IMR-90 (cell line): ENCODE measurements at regions not wholly inside any gene's neighbourhood (a gene's known extent, or its start where the extent isn't known, plus 50 kb on each side); places are given as distances from the start of the nearest gene placed in this dataset.

Source experiments
- ATAC-seq: fragments of 200-7000 bp; cut with Tn5 transposase; 2 replicates; pipeline ENCODE4 v1.9.1; 2020; ENCODE audit warnings: low read depth, mild to moderate bottlenecking, moderate library complexity
- BruUV-seq: library from RNA; stranded (reverse); fragments of 400-500 nt; replicated peaks from 2 replicates; lab custom pipeline; 2021; lab: Mats Ljungman, UMichigan
- CTCF ChIA-PET: fragments of 300-600 bp; formaldehyde crosslinking; extraction: SDS; loops from one replicate; lab custom pipeline; 2021; ENCODE audit warnings: antibody characterized with exemption; lab: Yijun Ruan, JAX
- POLR2A ChIA-PET: fragments of 300-600 bp; sonication (Branson Sonifier 250); formaldehyde crosslinking; loops from one replicate; lab custom pipeline; 2022; ENCODE audit warnings: antibody characterized with exemption; ENCODE audit not compliant: unreplicated experiment; lab: Charles Lee
- DNase-seq: peaks from one replicate; pipeline ENCODE4 v3.0.0; 2013
- H2AFZ ChIP-seq: replicated peaks from 2 replicates; pipeline ENCODE3; 2013; ENCODE audit warnings: low read length, mild to moderate bottlenecking; ENCODE audit not compliant: poor library complexity
- H2AK5ac ChIP-seq: 2 replicates; pipeline ENCODE4 v1.6.1; 2013; ENCODE audit warnings: low read depth, low read length, inconsistent platforms
- H2AK9ac ChIP-seq: replicated peaks from 2 replicates; pipeline ENCODE3; 2013; ENCODE audit warnings: mild to moderate bottlenecking, low read depth, low read length, moderate library complexity; ENCODE audit not compliant: poor library complexity
- H2BK120ac ChIP-seq: 2 replicates; pipeline ENCODE4 v1.6.1; 2013; ENCODE audit warnings: low read depth, low read length, inconsistent platforms
- H2BK15ac ChIP-seq: 3 replicates; pipeline ENCODE4 v1.6.1; 2013; ENCODE audit warnings: low read depth, low read length, inconsistent platforms
- H2BK20ac ChIP-seq: 2 replicates; pipeline ENCODE4 v1.6.1; 2013; ENCODE audit warnings: low read depth, mild to moderate bottlenecking, inconsistent platforms, low read length, moderate library complexity
- H2BK5ac ChIP-seq: 2 replicates; pipeline ENCODE4 v1.6.1; 2013; ENCODE audit warnings: mild to moderate bottlenecking, low read depth, low read length, inconsistent platforms; ENCODE audit not compliant: poor library complexity, severe bottlenecking
- H3K14ac ChIP-seq: replicated peaks from 2 replicates; pipeline ENCODE4 v1.6.1; 2013; ENCODE audit warnings: low read depth, low read length, inconsistent platforms
- H3K18ac ChIP-seq: 2 replicates; pipeline ENCODE4 v1.6.1; 2013; ENCODE audit warnings: low read depth, low read length, control low read depth
- H3K23ac ChIP-seq: 2 replicates; pipeline ENCODE4 v1.6.1; 2013; ENCODE audit warnings: low read depth, low read length, inconsistent platforms
- H3K27ac ChIP-seq: 2 replicates; pipeline ENCODE4 v1.5.1; 2013; ENCODE audit warnings: mild to moderate bottlenecking, control low read depth, low read length; ENCODE audit not compliant: insufficient read depth
- H3K27me3 ChIP-seq: 2 replicates; pipeline ENCODE4 v1.6.1; 2013; ENCODE audit warnings: low read length; ENCODE audit not compliant: control insufficient read depth, insufficient read depth
- H3K36me3 ChIP-seq: 2 replicates; pipeline ENCODE4 v1.6.1; 2013; ENCODE audit warnings: low read length, mixed read lengths; ENCODE audit not compliant: control insufficient read depth, insufficient read depth
- H3K4ac ChIP-seq: 2 replicates; pipeline ENCODE4 v1.6.1; 2013; ENCODE audit warnings: low read depth, low read length, inconsistent platforms
- H3K4me1 ChIP-seq: 2 replicates; pipeline ENCODE4 v1.6.1; 2013; ENCODE audit warnings: low read length, mixed read lengths; ENCODE audit not compliant: control insufficient read depth, insufficient read depth
- H3K4me2 ChIP-seq: 2 replicates; pipeline ENCODE4 v1.6.1; 2013; ENCODE audit warnings: low read depth, mild to moderate bottlenecking, control low read depth, low read length, moderate library complexity
- H3K4me3 ChIP-seq: 2 replicates; pipeline ENCODE4 v1.5.1; 2013; ENCODE audit warnings: low read depth, mild to moderate bottlenecking, control low read depth, low read length, moderate library complexity; ENCODE audit not compliant: insufficient read depth
- H3K56ac ChIP-seq: 2 replicates; pipeline ENCODE4 v1.6.1; 2013; ENCODE audit warnings: low read length, inconsistent platforms; ENCODE audit not compliant: insufficient read depth; ENCODE audit errors: extremely low read depth
- H3K79me1 ChIP-seq, 2 experiments: 2 replicates each; pipeline ENCODE4 v1.6.1; 2013; ENCODE audit warnings: low read length in 2 of 2, inconsistent platforms in 1 of 2, low read depth in 1 of 2
- H3K9ac ChIP-seq: 2 replicates; pipeline ENCODE4 v1.6.1; 2013; ENCODE audit warnings: low read depth, low read length, control low read depth
- H3K9me1 ChIP-seq: 2 replicates; pipeline ENCODE4 v1.6.1; 2013; ENCODE audit warnings: low read length, inconsistent platforms; ENCODE audit not compliant: insufficient read depth
- H3K9me3 ChIP-seq: 2 replicates; pipeline ENCODE4 v1.6.1; 2013; ENCODE audit warnings: low read length; ENCODE audit not compliant: control insufficient read depth, insufficient read depth
- H4K20me1 ChIP-seq: 2 replicates; pipeline ENCODE4 v1.6.1; 2013; ENCODE audit warnings: low read length, inconsistent platforms; ENCODE audit not compliant: insufficient read depth
- H4K5ac ChIP-seq: 2 replicates; pipeline ENCODE4 v1.6.1; 2013; ENCODE audit warnings: mild to moderate bottlenecking, low read depth, low read length, control low read depth
- H4K8ac ChIP-seq, 2 experiments: 2 replicates each; pipeline ENCODE4 v1.6.1; 2013; ENCODE audit warnings: low read depth in 2 of 2, low read length in 2 of 2, control low read depth in 1 of 2, inconsistent platforms in 1 of 2
- H4K91ac ChIP-seq: 2 replicates; pipeline ENCODE4 v1.6.1; 2013; ENCODE audit warnings: low read depth, low read length, inconsistent platforms; ENCODE audit not compliant: insufficient read depth
- BHLHE40 ChIP-seq: fragments of 150-350 bp; IDR thresholded peaks from 2 replicates; pipeline ENCODE4 v1.6.1; 2016; ENCODE audit warnings: mild to moderate bottlenecking, low read depth, low read length
- CEBPB ChIP-seq: IDR thresholded peaks from 2 replicates; pipeline ENCODE4 v1.6.1; 2012; ENCODE audit warnings: low read depth, low read length, improper control_type of control experiment
- CHD1 ChIP-seq: IDR thresholded peaks from 2 replicates; pipeline ENCODE4 v1.6.1; 2012; ENCODE audit warnings: low read depth, low read length, improper control_type of control experiment
- CTCF ChIP-seq: conservative IDR thresholded peaks from 2 replicates; pipeline ENCODE4 v1.5.1; 2012; ENCODE audit warnings: mild to moderate bottlenecking, low read depth, low read length, improper control_type of control experiment
- ELK1 ChIP-seq: fragments of 150-350 bp; IDR thresholded peaks from 2 replicates; pipeline ENCODE4 v1.6.1; 2016; ENCODE audit warnings: low read depth, mild to moderate bottlenecking, low read length, moderate library complexity, borderline replicate concordance
- FOS ChIP-seq: fragments of 150-350 bp; IDR thresholded peaks from 2 replicates; pipeline ENCODE4 v1.6.1; 2016; ENCODE audit warnings: low read depth, low read length
- MAFK ChIP-seq: IDR thresholded peaks from 2 replicates; pipeline ENCODE4 v1.6.1; 2012; ENCODE audit warnings: low read depth, low read length, improper control_type of control experiment
- MAZ ChIP-seq: IDR thresholded peaks from 2 replicates; pipeline ENCODE4 v1.6.1; 2012; ENCODE audit warnings: low read depth, mild to moderate bottlenecking, low read length, improper control_type of control experiment, moderate library complexity, borderline replicate concordance
- MXI1 ChIP-seq: IDR thresholded peaks from 2 replicates; pipeline ENCODE4 v1.6.1; 2012; ENCODE audit warnings: low read depth, mild to moderate bottlenecking, low read length, moderate library complexity, borderline replicate concordance
- NFE2L2 ChIP-seq: fragments of 150-350 bp; IDR thresholded peaks from 2 replicates; pipeline ENCODE4 v1.6.1; 2016; ENCODE audit warnings: low read depth, mild to moderate bottlenecking, low read length
- POLR2A ChIP-seq: IDR thresholded peaks from 2 replicates; pipeline ENCODE4 v1.6.1; 2012; ENCODE audit warnings: mild to moderate bottlenecking, low read depth, low read length
- RAD21 ChIP-seq: IDR thresholded peaks from 2 replicates; pipeline ENCODE4 v1.6.1; 2012; ENCODE audit warnings: low read length, improper control_type of control experiment
- RCOR1 ChIP-seq: IDR thresholded peaks from 2 replicates; pipeline ENCODE4 v1.6.1; 2012; ENCODE audit warnings: mild to moderate bottlenecking, low read length, improper control_type of control experiment; ENCODE audit not compliant: insufficient replicate concordance
- RFX5 ChIP-seq: IDR thresholded peaks from 2 replicates; pipeline ENCODE4 v1.8.0; 2012; ENCODE audit warnings: low read depth, mild to moderate bottlenecking, low read length, moderate library complexity
- SMC3 ChIP-seq: fragments of 150-350 bp; IDR thresholded peaks from 2 replicates; pipeline ENCODE4 v1.6.1; 2016; ENCODE audit warnings: low read depth, mild to moderate bottlenecking, antibody characterized with exemption, low read length, moderate library complexity
- USF2 ChIP-seq: fragments of 150-350 bp; IDR thresholded peaks from 2 replicates; pipeline ENCODE4 v1.6.1; 2017; ENCODE audit warnings: mild to moderate bottlenecking, antibody characterized with exemption, low read length, low read depth
- WGBS, 2 experiments: methylation state at CpG; one replicate each; pipeline versions ENCODE4 v1.1.5 to v1.1.7; 2013; ENCODE audit warnings: missing lambda C conversion rate in 2 of 2; ENCODE audit not compliant: insufficient read length in 1 of 2; ENCODE audit errors: extremely low coverage in 2 of 2; 5-methylcytosine and 5-hydroxymethylcytosine counted together
- dilution Hi-C: fragments of 300-500 bp; cut with HindIII; formaldehyde crosslinking; loops from one replicate; pipeline ENCODE4 v1.14.3; 2018; ENCODE audit warnings: low sequenced_read_pairs; ENCODE audit not compliant: unreplicated experiment
- in situ Hi-C: fragments of 300-500 bp; cut with MboI; formaldehyde crosslinking; loops from 3 replicates; pipeline ENCODE4 v1.14.3; 2019; ENCODE audit warnings: low sequenced_read_pairs, inconsistent platforms, mixed read lengths
- intact Hi-C: fragments of 100-400 bp; cut with micrococcal nuclease; formaldehyde crosslinking; loops from 2 replicates; pipeline ENCODE4 v1.10.0; 2022

- no peak overlapping the region for H3K14ac ChIP-seq
- no peaks in the 10 kb centered on the region for H3K36me3 ChIP-seq
- no peak overlapping the region for H2BK5ac ChIP-seq
- dilution Hi-C loops: no loop called here
- H4K20me1 ChIP-seq: no peaks in the 10 kb centered on the region
- no peak overlapping the region for H3K4ac ChIP-seq
- no peak overlapping the region for H2AK5ac ChIP-seq
- no peak overlapping the region for H2BK120ac ChIP-seq
- ChIA-PET CTCF (no interaction called here), POLR2A (no interaction called here)
- H2BK20ac ChIP-seq: no peak overlapping the region
- no peaks in the 10 kb centered on the region for H3K79me1 ChIP-seq
- H2BK15ac ChIP-seq: no peak overlapping the region
- no peak overlapping the region for H3K4me2 ChIP-seq
- intact Hi-C loops: no loop called here
- H3K9me3 ChIP-seq: peaks cover 4% of the 10 kb centered on the region; the same call in 1 of the 2 replicates
- H3K18ac ChIP-seq: no peak overlapping the region
- H2AK9ac ChIP-seq: no peak overlapping the region
- no peak overlapping the region for H3K27ac ChIP-seq
- 80% methylated on average over 3 of the region's 6 CpGs; no CpG with 5 or more reads in 1 of the 2 experiments for WGBS, 2 experiments
- H3K23ac ChIP-seq: no peak overlapping the region
- ATAC-seq (no peak), DNase-seq (no peak)
- in situ Hi-C loops: no loop called here
- H4K8ac ChIP-seq: no peak overlapping the region
- TF ChIP-seq RAD21 (no peak), MXI1 (no peak), USF2 (no peak), FOS (no peak), MAZ (no peak), CEBPB (no peak), POLR2A (no peak), ELK1 (no peak), NFE2L2 (no peak), SMC3 (no peak), CTCF (no peak), RFX5 (no peak), BHLHE40 (no peak), MAFK (no peak), RCOR1 (no peak), CHD1 (no peak)
- no peak overlapping the region for H4K5ac ChIP-seq
- BruUV-seq: no TSS peak
- no peak overlapping the region for H2AFZ ChIP-seq
- H3K56ac ChIP-seq: no peak overlapping the region
- H3K4me3 ChIP-seq: no peak overlapping the region
- no peaks in the 10 kb centered on the region for H3K9me1 ChIP-seq
- no peak overlapping the region for H3K9ac ChIP-seq
- H3K4me1 ChIP-seq: no peaks in the 10 kb centered on the region
- no peak overlapping the region for H4K91ac ChIP-seq
- H3K27me3 ChIP-seq: no peaks in the 10 kb centered on the region
Measured at GRCh38 chr20:54704032-54704635, 228.7 kb downstream of the DOK5 start.
